RKO (cell line): ENCODE measurements at regions not wholly inside any gene's neighbourhood (a gene's known extent, or its start where the extent isn't known, plus 50 kb on each side); places are given as distances from the start of the nearest gene placed in this dataset.

Experiments used
- DNase-seq: peaks from one replicate; pipeline ENCODE4 v3.0.0-alpha.2; 2016; ENCODE audit warnings: low spot score

GRCh38 chr11:79953629-79954028 lies 512.8 kb upstream of the TENM4 start:
- no peak for DNase-seq

GRCh38 chr11:79950741-79951140 lies 509.9 kb upstream of the TENM4 start:
- no peak for DNase-seq

DNA sequence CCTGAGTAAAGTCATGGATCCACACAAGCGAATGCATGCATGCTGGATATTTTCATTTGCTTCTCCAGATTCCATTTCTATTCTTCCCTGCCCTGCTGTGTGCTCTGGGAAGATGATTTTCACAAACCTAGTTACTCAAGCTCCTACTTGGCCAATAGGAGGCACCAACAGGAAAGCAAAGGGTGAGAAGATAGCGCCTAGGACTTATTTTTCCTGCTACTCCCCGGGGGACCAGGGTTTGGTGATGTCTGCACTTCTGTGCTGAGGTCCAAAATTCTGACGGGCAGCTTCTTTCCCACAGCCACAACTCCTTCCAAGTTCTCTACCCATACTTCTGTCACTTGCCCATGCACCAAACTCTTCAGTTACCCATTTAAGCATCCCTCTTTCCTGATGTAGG lies 509.3 kb upstream of the TENM4 start:
- no peak for DNase-seq

DNA sequence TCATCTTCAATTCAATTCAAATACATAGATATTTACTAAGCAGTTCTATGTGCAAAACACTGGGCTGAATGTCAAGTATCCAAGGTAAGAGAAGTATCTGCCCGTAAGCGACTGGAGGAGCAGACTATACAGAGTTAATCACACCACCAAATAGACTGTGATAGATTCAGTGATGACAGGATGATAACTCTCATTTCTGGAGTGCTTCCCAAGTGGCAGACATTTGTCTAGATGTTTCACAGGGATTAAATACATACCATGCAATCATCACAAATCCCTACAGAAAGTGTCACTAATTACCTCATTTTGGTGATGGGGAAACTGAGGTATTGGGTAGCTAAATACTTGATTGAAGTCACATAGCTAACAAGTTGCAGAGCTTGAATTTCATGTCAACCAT lies 508.7 kb upstream of the TENM4 start:
- no peak for DNase-seq

DNA sequence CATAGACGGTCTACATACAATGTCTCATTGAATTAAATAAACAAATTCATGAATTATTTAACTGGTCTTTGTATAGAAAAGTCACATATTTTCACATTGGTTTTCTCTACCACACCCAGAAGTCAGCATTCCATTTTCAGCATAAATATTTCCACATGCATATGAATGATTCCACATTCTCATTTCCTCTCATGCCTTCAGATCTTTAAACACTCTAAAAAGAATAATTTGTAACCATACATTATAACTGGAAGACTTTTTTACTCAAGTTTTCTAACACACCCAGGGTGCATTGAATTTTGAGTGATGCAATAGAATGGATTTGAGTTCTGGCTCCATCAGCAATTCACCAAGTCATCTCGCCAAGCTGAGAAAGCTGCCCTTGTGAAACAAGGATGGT lies 501.8 kb upstream of the TENM4 start:
- no peak for DNase-seq

GRCh38 chr11:79942090-79942489 lies 501.3 kb upstream of the TENM4 start:
- DNase-seq, result no peak

GRCh38 chr11:79940974-79941735 lies 500.3 kb upstream of the TENM4 start:
- DNase-seq, result peak; percentile 5

- DNase-seq, result no peak
Observed at GRCh38 chr11:79940165-79940564, 499.3 kb upstream of the TENM4 start.

GRCh38 chr11:79939111-79939510 lies 498.3 kb upstream of the TENM4 start:
- no peak for DNase-seq

DNA sequence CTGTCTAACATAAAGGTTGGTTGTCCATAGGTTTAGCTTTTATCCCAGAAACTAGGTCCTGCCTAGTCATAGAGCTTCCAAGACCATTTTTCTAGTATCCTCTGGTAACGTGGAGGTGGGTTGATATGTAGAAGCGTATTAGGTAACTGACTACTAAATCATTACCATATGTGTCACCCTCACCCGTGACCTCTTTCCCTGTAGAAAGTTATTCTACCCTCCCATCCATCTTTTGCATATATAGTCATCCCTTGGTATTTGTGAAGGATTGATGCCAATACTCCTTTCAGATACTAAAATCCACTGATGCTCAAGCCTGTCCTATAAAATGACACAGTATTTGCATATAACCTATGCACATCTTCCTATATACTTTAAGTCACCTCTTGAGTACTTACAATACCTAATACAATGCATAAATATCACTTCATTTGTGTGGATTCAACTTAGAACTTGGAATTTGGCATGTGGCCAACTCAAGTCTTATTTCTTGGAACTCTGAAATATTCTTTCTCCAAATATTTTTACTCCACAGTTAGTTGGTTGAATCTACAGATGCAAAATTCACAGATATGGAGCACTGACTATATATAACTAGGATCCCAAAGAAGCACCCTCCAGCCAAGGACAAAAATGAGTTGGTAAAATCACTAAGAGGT lies 497.0 kb upstream of the TENM4 start:
- DNase-seq, result no peak

GRCh38 chr11:79932612-79933011 lies 491.8 kb upstream of the TENM4 start:
- DNase-seq, result no peak

DNA sequence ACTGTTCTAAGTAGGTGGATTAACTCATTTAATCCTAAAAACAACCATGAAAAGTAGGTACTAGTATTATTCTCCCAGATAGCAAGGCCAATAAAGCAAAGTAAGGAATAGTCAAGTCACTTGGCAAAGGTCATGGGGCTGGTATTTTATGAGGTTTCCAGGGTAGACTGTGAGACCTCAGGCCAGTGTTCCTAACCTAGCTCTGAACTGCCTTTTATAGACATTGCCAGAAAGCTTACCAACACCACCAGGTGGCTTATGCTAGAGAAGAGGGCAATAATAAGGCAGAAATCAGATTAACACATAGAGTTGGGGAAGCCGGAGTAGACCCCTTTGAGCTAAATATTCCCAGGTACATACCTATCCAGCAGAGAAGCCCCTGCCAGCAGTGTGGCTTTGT lies 490.9 kb upstream of the TENM4 start:
- no peak for DNase-seq

DNA sequence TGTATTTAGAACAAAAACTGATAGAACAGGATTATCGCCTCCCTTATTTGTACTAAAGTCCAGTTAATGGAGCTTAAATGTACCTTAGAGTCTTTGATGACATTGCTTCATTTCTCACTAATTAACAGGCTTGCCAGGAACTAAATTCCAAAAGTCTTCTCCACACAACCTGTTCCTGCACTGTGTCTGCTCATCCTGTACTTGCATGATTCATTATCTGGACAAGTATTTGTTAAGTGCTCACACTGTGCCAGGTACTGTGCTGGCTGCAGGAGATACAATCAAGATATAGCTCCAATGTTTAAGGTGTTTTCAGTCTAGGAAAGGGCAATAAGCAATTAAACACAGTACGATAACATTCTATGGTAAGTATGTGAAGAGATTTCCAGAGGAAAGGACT lies 485.9 kb upstream of the TENM4 start:
- DNase-seq, result no peak

GRCh38 chr11:79925570-79925969 lies 484.7 kb upstream of the TENM4 start:
- DNase-seq, result no peak

DNA sequence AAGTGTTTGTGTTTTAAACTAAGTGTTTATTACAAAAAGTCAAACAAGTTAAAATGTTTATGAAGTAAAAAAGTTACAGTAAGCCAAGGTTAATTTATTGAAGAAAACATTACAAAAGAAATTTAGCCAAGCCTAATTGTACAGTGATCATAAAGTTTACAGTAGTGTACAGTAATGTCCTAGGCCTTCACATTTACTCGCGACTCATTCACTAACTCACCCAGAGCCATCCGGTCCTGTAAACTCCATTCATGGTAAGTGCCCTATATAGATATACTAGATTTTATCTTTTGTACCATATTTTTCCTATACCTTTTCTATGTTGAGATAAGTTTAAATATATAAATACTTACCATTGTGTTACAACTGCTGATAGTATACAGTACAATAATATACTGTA lies 481.8 kb upstream of the TENM4 start:
- DNase-seq, result no peak

DNA sequence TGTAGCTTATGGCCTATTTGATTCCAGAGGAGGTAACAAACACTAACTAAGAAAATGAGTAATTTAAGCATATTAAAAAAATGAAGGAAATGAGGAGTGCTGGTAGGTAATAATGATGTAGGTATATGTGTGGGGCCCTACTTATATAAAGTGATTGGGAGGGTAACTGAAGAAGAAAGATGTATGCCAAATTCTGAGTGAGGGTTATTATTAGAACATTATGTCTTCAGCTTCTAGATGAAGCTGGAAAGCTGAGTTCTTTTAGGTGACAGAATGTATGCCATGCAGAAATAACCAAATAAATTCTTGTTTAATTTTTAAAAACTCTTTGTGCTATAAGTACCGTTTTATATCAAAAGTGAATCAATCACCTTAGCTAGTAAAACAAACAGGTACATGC lies 479.6 kb upstream of the TENM4 start:
- no peak for DNase-seq

GRCh38 chr11:79919350-79919749 lies 478.5 kb upstream of the TENM4 start:
- no peak for DNase-seq

GRCh38 chr11:79918846-79919245 lies 478.0 kb upstream of the TENM4 start:
- DNase-seq, result no peak

DNA sequence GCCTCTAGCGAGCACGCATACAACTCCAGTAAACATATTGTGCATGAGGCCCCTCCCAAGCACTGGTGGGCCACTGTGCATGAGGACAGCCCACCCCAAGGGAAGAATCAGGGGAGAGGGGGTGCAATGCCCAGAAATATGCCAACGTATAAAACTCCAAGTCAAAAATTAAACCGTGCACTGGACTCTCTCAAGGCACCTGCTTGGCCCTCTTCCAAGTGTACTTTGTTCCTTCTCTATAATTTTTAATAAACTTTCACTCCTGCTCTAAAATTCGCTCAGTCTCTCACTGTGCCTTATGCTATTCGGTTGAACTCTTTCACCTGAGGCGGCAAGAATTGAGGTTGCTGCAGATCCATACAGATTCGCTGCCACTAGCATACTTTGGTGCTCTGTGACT lies 465.3 kb upstream of the TENM4 start:
- DNase-seq, result no peak

DNA sequence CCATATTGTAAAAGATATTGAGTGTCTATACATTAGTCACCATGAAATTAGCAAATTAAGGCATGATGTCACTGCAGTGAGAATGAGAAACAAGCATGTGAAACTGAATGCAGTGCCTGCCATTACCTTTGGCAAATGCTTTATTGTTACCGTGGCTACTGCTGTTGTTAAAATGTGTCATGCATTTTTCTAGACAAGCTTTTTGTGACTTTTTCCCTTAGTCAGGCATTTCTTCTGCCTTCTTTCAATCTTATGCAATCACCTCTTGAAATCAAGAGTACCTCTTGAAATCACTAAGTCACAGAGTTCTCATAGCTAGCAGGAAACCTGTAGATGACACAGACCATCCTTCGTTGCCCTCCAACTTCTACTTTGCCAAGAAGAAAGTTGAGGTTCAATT lies 461.7 kb upstream of the TENM4 start:
- DNase-seq, result no peak

DNA sequence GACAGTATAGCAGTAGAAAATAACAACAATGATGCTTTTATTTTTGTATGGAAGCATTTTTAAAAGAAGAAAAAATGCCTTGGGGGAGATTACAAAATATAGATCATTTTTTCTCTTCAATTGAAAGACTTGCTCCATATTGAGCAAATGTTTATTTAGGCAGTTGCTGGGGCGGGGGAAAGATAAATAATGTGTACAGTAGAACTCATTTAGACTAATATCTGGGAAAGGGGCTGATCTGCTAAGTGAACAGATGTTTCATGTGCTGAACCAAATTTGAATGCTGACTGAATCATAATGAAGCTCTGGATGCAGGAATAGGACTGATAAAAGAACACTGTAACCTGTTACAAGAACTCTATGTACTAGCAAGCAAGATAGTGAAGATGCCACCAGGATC lies 457.1 kb upstream of the TENM4 start:
- no peak for DNase-seq

DNA sequence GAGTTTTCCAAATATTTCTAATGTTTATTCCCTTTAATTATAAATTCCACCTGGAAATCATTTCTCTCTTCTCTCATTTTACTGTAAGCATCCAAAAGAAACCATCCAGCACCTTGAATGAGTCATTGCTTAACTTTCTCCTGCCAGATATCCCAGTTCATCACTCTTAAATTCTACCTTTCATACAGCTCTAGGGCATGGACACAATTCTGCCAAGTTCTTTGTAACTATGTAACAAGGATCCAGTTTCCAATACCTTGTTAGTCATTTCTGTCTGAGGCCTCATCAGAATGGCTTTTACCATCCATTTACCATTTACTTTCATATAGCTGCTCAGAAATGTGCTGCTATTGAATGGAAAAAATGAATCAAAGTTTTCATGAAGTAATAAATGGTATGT lies 455.4 kb upstream of the TENM4 start:
- DNase-seq, result no peak

GRCh38 chr11:79894111-79894510 lies 453.3 kb upstream of the TENM4 start:
- no peak for DNase-seq

- no peak for DNase-seq
Observed at GRCh38 chr11:79890272-79890671, 449.4 kb upstream of the TENM4 start.
